Right atrium auricular region (tissue), 2 donors: ENCODE measurements at regions not wholly inside any gene's neighbourhood (a gene's known extent, or its start where the extent isn't known, plus 50 kb on each side); places are given as distances from the start of the nearest gene placed in this dataset.

ENCODE experiments used
- DNase-seq: peaks from one replicate; pipeline ENCODE4 v3.0.0-alpha.2; 2019; ENCODE audit warnings: low spot score
- H3K27ac ChIP-seq, 2 donors: fragments of 200-600 bp; sonication (generic); 1 replicate in 1 of 2; 2 replicates in 1 of 2; pipeline ENCODE4 v1.5.1; 2016 to 2019
- H3K27me3 ChIP-seq, 2 donors: fragments of 200-600 bp; sonication (generic); one replicate each; pipeline versions ENCODE4 v1.5.1 to v1.6.0; 2017 to 2019
- H3K36me3 ChIP-seq: fragments of 200-600 bp; sonication (generic); one replicate; pipeline ENCODE4 v1.5.1; 2016
- H3K4me1 ChIP-seq, 2 donors: fragments of 200-600 bp; sonication (generic); one replicate each; pipeline versions ENCODE4 v1.5.1 to v1.6.0; 2017 to 2019
- H3K4me3 ChIP-seq, 2 donors: fragments of 200-600 bp; sonication (generic); 1 replicate in 1 of 2; 2 replicates in 1 of 2; pipeline ENCODE4 v1.5.1; 2017 to 2019; ENCODE audit warnings: mild to moderate bottlenecking in 1 of 2, moderate library complexity in 1 of 2
- H3K9me3 ChIP-seq, 2 donors: fragments of 200-600 bp; sonication (generic); one replicate each; pipeline ENCODE4 v1.5.1; 2019
- TF ChIP-seq, protein P1 (sequence below), 2 donors: fragments of 200-600 bp; sonication (generic); IDR thresholded peaks; one replicate each; pipeline ENCODE4 v1.5.1; 2019; ENCODE audit warnings: antibody characterized with exemption in 2 of 2

DNA sequence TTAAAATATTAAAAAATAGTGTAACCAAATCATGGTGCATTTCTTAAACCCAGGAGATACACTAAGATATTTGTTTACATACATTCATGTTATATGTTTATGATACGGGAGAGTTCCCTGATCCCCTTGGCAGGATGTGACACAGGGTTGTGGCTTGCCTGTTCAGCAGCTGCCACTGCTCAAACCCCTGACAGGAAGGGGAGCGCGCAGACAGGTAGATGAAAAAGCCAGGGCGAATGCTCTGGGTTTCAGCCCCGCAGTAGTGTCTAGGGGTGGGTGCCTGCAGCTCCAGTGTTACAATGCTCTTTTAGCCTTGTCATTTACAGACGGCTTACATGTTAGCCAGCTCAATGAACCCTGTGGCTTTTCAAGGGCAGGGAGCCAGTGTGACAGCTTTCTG is 1343.8 kb upstream of the IGFBP7 start:
- TF ChIP-seq, protein P1, sequence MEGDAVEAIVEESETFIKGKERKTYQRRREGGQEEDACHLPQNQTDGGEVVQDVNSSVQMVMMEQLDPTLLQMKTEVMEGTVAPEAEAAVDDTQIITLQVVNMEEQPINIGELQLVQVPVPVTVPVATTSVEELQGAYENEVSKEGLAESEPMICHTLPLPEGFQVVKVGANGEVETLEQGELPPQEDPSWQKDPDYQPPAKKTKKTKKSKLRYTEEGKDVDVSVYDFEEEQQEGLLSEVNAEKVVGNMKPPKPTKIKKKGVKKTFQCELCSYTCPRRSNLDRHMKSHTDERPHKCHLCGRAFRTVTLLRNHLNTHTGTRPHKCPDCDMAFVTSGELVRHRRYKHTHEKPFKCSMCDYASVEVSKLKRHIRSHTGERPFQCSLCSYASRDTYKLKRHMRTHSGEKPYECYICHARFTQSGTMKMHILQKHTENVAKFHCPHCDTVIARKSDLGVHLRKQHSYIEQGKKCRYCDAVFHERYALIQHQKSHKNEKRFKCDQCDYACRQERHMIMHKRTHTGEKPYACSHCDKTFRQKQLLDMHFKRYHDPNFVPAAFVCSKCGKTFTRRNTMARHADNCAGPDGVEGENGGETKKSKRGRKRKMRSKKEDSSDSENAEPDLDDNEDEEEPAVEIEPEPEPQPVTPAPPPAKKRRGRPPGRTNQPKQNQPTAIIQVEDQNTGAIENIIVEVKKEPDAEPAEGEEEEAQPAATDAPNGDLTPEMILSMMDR (IDR thresholded peaks at IDR 0.05), result no peak
- H3K27me3 ChIP-seq, result no peaks in the 10 kb centered on the region
- H3K27ac ChIP-seq, result no peak overlapping the region

DNA sequence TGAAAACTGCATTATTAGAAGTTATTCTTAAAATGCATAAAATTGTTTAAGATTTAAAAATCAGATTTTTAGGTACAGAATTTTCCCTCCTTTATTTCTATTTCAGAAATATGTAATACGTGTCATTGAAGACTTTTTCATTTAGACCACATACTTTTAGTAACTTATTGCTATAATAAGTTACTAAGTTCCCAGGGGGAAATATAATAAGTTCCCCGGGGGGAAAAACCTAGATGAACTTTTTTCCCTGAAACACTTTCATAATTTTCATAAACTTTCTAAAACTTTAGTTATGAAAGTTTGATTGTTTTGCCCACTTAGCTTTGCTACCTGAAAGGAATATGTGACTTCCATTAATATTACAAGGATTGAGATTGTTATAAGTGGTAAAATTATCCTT is 1341.5 kb upstream of the IGFBP7 start:
- no peaks in the 10 kb centered on the region for H3K9me3 ChIP-seq
- no peak for DNase-seq
- no peaks in the 10 kb centered on the region for H3K27me3 ChIP-seq
- no peak overlapping the region for H3K4me3 ChIP-seq
- H3K27ac ChIP-seq, result no peak overlapping the region
- TF ChIP-seq, protein P1 (IDR thresholded peaks at IDR 0.05), result no peak
- H3K36me3 ChIP-seq, result no peaks in the 10 kb centered on the region
- no peaks in the 10 kb centered on the region for H3K4me1 ChIP-seq

More for the DNA sequence above, 1343.8 kb upstream of the IGFBP7 start:
- no peak overlapping the region for H3K4me3 ChIP-seq
- H3K4me1 ChIP-seq, result no peaks in the 10 kb centered on the region
- DNase-seq, result no peak
- H3K9me3 ChIP-seq, result no peaks in the 10 kb centered on the region
- no peaks in the 10 kb centered on the region for H3K36me3 ChIP-seq

DNA sequence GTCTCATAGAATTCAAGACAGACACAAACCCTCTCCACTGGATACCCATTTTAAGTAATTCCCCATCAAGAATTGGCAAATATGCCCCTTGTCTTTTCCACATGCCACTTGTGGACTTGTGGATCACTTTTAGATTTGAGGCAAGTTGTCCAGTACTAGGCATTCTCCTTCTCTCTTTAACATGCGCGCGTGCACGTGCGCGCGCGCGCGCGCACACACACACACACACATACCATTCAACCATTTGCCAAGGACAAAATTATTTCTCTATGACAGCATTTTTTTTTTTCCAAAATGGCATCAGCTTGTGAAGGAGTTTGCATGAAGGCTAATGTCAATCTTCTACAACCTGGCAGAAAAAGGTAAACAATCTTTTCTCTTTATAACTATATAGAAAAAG is 1325.7 kb upstream of the IGFBP7 start:
- Histone ChIP-seq H3K9me3 (peaks cover 0 to 12% of the 10 kb centered on the region in 2 donors), H3K4me3 (no peak overlapping the region), H3K27ac (no peak overlapping the region), H3K36me3 (no peaks in the 10 kb centered on the region), H3K4me1 (no peaks in the 10 kb centered on the region), H3K27me3 (no peaks in the 10 kb centered on the region)
- no peak for DNase-seq
- TF ChIP-seq, protein P1 (IDR thresholded peaks at IDR 0.05), result no peak

DNA sequence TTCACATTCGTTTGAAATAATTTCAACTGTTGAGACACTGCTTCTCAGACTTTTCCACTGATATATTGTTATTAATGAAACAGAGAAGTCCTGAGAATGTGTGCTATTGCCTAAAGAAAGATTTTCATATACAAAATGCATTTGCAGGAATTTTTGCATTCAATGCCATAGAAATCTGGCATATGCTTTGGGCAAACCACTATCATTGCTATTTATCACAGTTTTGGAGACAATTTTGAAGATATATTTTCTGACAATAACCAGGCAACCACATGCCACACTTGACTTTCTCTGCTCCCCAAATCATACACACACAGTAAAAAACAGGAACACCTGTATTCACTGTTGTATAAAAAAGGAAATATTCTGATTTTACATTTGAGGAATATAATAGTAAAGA is 1303.7 kb upstream of the IGFBP7 start:
- no peaks in the 10 kb centered on the region for H3K9me3 ChIP-seq
- no peak overlapping the region for H3K27ac ChIP-seq
- H3K4me1 ChIP-seq, result no peaks in the 10 kb centered on the region
- TF ChIP-seq, protein P1 (IDR thresholded peaks at IDR 0.05), result no peak
- no peaks in the 10 kb centered on the region for H3K27me3 ChIP-seq
- no peak overlapping the region for H3K4me3 ChIP-seq
- H3K36me3 ChIP-seq, result no peaks in the 10 kb centered on the region
- DNase-seq, result no peak

DNA sequence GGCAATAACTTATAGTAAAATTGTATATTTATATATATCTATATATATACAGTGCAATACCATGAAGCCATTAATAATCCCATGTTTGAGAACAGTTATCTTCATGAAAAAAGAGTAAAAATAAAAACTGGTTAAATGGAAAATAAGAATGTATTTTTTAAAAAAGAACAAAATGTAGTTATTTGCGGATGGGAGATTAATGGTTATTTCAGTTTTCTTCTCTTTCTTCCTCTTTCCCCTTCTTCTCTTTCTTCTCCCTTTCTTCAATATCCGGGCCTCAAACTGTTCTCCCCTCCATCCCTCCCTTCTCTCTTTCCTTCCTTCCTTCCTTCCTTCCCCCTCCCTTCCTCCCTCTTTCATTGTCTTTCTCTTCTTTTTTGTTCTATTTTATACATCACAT is 1301.7 kb upstream of the IGFBP7 start:
- H3K36me3 ChIP-seq, result no peaks in the 10 kb centered on the region
- no peak overlapping the region for H3K27ac ChIP-seq
- H3K4me3 ChIP-seq, result no peak overlapping the region
- H3K9me3 ChIP-seq, result no peaks in the 10 kb centered on the region
- TF ChIP-seq, protein P1 (IDR thresholded peaks at IDR 0.05), result no peak
- H3K27me3 ChIP-seq, result no peaks in the 10 kb centered on the region
- H3K4me1 ChIP-seq, result no peaks in the 10 kb centered on the region
- no peak for DNase-seq

DNA sequence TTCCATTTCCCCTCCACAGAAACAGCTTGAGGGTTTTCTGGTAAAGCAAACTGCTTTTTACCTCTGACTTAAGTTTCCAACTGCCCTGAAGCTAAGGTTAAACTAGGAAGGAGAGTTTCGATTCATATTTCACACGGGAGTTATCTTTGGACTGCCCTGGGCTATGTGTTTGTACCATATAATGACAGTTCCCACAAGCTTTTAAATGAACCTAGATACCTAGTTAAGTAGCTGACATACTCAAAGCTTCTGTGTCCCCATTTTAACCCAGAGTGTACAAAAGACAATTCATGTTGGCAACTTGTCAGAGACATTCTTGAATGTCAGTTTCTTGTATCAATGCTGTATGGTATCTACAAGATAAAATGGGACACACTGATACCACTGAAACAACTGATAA is 1296.6 kb upstream of the IGFBP7 start:
- Histone ChIP-seq H3K36me3 (no peaks in the 10 kb centered on the region), H3K27ac (no peak overlapping the region), H3K9me3 (no peaks in the 10 kb centered on the region), H3K27me3 (no peaks in the 10 kb centered on the region), H3K4me3 (no peak overlapping the region), H3K4me1 (no peaks in the 10 kb centered on the region)
- no peak for DNase-seq
- TF ChIP-seq, protein P1 (IDR thresholded peaks at IDR 0.05), result no peak
